ENCODE measurements at regions not wholly inside any gene's neighbourhood (a gene's known extent, or its start where the extent isn't known, plus 50 kb on each side); places are given as distances from the start of the nearest gene placed in this dataset.
"Not testable (repeated sequence)": the region's sequence is repeated elsewhere in the genome, so short reads cannot be mapped to it uniquely, and the experiment has no call there.

DNA sequence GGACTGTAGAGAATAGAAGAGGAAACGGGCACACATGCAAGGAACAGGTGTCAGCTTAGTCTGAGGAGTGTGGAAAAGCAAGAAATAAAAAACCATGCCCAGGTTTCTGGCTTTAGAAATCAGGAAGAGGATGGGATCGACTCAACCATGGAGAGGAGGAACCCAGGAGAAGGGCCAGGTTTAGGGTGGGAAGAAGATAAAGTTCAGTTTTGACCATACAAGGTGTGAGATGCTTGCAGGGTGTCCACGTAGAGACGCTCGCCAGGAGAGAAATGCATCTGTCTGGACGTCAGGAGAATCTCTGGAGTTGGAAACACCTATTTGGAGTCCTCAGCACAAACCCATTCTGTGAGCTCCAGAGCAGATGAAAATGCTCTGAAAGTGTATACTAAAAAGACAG lies 275.1 kb downstream of the CYRIA start:
- no peaks in the 10 kb centered on the region for H3K36me3 Mint-ChIP-seq (ENCODE audit: low read depth)
- no peaks in the 10 kb centered on the region for H3K9me3 Mint-ChIP-seq
- no peak overlapping the region for H3K4me3 Mint-ChIP-seq
- H3K27ac Mint-ChIP-seq (ENCODE audit: unreplicated experiment) = no peak overlapping the region
- H3K4me1 Mint-ChIP-seq = peaks cover 7% of the 10 kb centered on the region
- TF ChIP-seq, protein P1, sequence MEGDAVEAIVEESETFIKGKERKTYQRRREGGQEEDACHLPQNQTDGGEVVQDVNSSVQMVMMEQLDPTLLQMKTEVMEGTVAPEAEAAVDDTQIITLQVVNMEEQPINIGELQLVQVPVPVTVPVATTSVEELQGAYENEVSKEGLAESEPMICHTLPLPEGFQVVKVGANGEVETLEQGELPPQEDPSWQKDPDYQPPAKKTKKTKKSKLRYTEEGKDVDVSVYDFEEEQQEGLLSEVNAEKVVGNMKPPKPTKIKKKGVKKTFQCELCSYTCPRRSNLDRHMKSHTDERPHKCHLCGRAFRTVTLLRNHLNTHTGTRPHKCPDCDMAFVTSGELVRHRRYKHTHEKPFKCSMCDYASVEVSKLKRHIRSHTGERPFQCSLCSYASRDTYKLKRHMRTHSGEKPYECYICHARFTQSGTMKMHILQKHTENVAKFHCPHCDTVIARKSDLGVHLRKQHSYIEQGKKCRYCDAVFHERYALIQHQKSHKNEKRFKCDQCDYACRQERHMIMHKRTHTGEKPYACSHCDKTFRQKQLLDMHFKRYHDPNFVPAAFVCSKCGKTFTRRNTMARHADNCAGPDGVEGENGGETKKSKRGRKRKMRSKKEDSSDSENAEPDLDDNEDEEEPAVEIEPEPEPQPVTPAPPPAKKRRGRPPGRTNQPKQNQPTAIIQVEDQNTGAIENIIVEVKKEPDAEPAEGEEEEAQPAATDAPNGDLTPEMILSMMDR (conservative IDR thresholded peaks at IDR 0.05) = no peak
- no peak for DNase-seq (ENCODE audit: low read depth, low spot score)
- no peaks in the 10 kb centered on the region for H3K27me3 Mint-ChIP-seq (ENCODE audit: low read depth)

DNA sequence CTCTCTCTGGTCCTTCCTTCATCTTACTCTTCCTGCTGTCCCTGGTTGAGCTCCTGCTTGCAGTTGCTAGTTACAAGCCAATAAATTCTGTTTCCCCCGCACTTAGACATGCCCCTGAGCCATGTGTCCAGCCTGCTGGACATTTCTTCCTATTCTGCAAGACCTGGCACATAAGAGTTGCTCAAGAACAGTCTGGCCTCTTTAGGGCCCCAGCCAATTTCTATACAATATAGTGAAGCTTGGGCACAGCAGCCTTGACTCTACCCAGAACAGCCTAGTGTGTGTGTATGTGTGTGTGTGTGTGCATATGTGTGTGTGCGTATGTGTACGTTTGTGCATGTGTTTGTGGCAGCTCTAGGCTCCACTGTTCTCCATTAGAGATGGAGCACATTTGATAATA lies 276.0 kb downstream of the CYRIA start:
- H3K4me1 Mint-ChIP-seq = peaks cover 13% of the 10 kb centered on the region
- TF ChIP-seq, protein P1 (conservative IDR thresholded peaks at IDR 0.05) = no peak
- H3K4me3 Mint-ChIP-seq = no peak overlapping the region
- no peak for DNase-seq (ENCODE audit: low read depth, low spot score)
- H3K27me3 Mint-ChIP-seq (ENCODE audit: low read depth) = no peaks in the 10 kb centered on the region
- H3K27ac Mint-ChIP-seq (ENCODE audit: unreplicated experiment) = no peak overlapping the region
- no peaks in the 10 kb centered on the region for H3K36me3 Mint-ChIP-seq (ENCODE audit: low read depth)
- no peaks in the 10 kb centered on the region for H3K9me3 Mint-ChIP-seq

DNA sequence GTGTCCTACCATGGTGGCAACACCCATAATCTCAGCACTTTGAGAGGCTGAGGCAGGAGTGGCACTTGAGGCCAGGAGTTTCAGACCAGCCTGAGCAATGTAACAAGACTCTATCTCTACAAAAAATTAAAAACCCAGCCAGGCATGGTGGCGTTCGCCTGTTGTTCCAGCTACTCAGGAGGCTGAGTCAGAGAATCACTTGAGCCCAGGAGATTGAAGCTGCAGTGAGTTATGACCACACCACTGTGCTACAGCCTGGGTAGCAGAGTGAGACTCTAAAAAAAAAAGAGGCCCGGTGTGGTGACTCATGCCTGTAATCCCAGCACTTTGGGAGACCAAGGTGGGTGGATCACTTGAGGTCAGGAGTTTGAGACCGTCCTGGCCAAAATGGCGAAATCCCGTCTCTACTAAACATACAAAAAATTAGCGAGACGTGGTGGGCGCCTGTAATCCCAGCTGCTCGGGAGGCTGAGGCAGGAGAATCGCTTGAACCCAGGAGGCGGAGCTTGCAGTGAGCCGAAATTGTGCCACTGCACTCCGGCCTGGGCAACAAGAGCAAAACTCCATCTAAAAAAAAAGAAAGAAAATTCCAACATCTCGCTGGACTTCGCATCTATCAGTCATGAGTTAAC lies 277.3 kb downstream of the CYRIA start:
- not testable (repeated sequence) for H3K4me3 Mint-ChIP-seq, H3K9me3 Mint-ChIP-seq
- peaks cover 13% of the 10 kb centered on the region for H3K4me1 Mint-ChIP-seq

DNA sequence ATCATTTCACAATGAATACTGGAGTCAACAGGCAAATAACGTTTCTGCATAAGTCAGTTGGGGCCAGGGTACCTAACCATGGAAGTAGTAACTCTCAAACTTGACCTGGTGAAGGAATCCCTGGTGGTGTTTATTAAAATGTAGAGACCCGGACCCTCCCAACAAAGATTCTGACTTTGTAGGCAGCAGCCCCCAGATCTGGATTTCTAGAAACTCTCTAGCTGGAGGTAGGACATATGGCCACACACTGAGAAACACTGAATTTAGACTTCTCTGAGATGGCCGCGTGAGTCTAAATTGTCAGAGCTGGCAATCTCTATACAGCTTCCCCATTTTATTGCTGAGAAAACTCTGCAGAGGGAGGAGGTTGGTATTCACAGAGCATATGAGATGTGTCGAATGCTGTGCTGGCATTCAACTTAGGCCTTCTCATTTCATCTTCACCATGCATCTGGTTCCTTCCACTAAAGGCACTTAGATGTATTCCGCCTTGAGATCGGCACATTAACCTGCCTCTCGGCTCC lies 278.1 kb downstream of the CYRIA start:
- H3K27me3 Mint-ChIP-seq (ENCODE audit: low read depth) = no peaks in the 10 kb centered on the region

More for the DNA sequence above, 277.3 kb downstream of the CYRIA start:
- not testable (repeated sequence) for H3K27me3 Mint-ChIP-seq (ENCODE audit: low read depth); H3K27ac Mint-ChIP-seq (ENCODE audit: unreplicated experiment); H3K36me3 Mint-ChIP-seq (ENCODE audit: low read depth); DNase-seq (ENCODE audit: low read depth, low spot score)

DNA sequence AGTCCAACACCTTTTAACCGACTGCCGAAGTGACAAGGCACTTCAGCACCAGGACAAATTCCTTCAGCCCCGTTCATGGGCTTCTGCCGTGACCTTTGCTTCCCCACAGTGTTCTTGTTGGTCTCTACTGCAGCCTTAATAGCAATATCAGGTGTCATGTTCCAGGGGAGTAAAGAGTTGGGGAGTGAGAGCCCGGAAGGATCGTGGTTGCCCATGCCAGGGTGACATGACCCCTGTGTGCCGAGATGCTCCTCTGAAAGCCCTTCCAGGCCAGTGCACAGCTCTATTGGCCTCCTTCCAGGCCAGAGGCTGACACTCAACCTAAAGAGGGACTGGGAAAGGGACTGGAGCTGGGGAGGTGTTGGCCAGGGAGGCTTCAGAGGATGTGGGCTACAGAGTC lies 279.2 kb downstream of the CYRIA start:
- TF ChIP-seq, protein P1 (conservative IDR thresholded peaks at IDR 0.05) = no peak
- Mint-ChIP-seq H3K27ac (ENCODE audit: unreplicated experiment) (no peak overlapping the region), H3K9me3 (peaks cover under 1% of the 10 kb centered on the region), H3K36me3 (ENCODE audit: low read depth) (no peaks in the 10 kb centered on the region), H3K27me3 (ENCODE audit: low read depth) (no peaks in the 10 kb centered on the region), H3K4me3 (no peak overlapping the region), H3K4me1 (peaks cover 11% of the 10 kb centered on the region)
- DNase-seq (ENCODE audit: low read depth, low spot score) = no peak

More for the DNA sequence above, 278.1 kb downstream of the CYRIA start:
- Mint-ChIP-seq H3K27ac (ENCODE audit: unreplicated experiment) (no peak overlapping the region), H3K4me1 (peaks cover 18% of the 10 kb centered on the region), H3K36me3 (ENCODE audit: low read depth) (no peaks in the 10 kb centered on the region), H3K4me3 (no peak overlapping the region), H3K9me3 (no peaks in the 10 kb centered on the region)
- no peak for DNase-seq (ENCODE audit: low read depth, low spot score)
- TF ChIP-seq, protein P1 (conservative IDR thresholded peaks at IDR 0.05) = no peak

DNA sequence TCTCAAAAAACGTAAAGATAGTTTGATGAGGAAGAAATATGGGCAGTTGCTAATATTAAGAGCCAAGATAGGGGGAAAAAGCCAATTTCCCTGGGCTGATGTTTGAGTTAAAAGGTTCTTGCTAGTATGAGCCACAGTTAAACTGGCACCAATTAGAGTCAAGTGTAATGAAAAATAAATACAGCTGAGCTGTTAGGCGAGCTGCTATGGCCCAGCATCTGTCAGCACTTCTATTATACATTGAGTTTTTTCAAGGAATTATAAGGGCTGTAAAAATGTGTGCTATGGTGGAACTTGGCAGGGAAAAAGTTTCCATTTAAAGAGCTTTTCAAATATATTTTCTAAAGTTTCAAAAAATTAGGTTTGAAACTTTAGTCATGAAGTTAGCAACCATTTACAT lies 279.6 kb downstream of the CYRIA start:
- H3K36me3 Mint-ChIP-seq (ENCODE audit: low read depth) = no peaks in the 10 kb centered on the region
- TF ChIP-seq, protein P1 (conservative IDR thresholded peaks at IDR 0.05) = no peak
- H3K4me1 Mint-ChIP-seq = peaks cover 11% of the 10 kb centered on the region
- no peak for DNase-seq (ENCODE audit: low read depth, low spot score)
- no peak overlapping the region for H3K4me3 Mint-ChIP-seq
- no peaks in the 10 kb centered on the region for H3K27me3 Mint-ChIP-seq (ENCODE audit: low read depth)
- H3K9me3 Mint-ChIP-seq = peaks cover 3% of the 10 kb centered on the region
- no peak overlapping the region for H3K27ac Mint-ChIP-seq (ENCODE audit: unreplicated experiment)

Measured in neural crest cell (in vitro differentiated cells).